ENCODE measurements at regions not wholly inside any gene's neighbourhood (a gene's known extent, or its start where the extent isn't known, plus 50 kb on each side); places are given as distances from the start of the nearest gene placed in this dataset.

DNA sequence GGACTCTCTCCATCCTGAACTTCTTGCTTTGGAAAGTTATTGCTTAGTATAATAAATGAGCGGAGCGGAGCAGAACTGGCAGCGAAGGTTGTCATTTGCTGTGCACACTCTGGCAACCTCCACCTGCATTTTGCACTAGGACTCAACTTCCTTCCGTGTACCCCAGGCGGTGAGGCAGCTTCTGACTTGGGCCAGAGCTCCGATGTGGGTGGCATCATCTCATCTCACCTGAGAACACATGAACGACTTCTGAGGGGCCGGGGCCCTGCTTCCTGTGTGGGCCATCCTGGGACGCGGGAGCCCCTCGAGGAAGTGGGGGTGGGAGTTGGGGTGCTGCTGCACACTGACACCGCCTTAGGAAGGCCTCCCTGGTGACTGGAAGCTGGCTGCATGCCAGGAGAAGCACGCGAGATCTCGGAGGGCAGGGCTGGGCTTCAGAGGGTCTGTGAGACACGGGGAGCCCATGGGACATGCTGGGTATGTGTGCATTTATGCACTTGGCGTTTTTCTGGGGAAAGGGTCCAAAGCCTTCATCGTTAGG is 56.5 kb upstream of the COL5A1 start:
- Histone ChIP-seq H3K4me3 (ENCODE audit: low read length) (no peak overlapping the region), H3K27ac (ENCODE audit: low read length) (no peak overlapping the region), H3K36me3 (ENCODE audit: control insufficient read depth, insufficient read depth, low read length) (no peaks in the 10 kb centered on the region), H3K4me1 (ENCODE audit: control insufficient read depth, insufficient read depth, low read length) (no peaks in the 10 kb centered on the region), H3K27me3 (ENCODE audit: control insufficient read depth, insufficient read depth, low read length) (no peaks in the 10 kb centered on the region), H3K9me3 (ENCODE audit: control insufficient read depth, insufficient read depth, low read length) (no peaks in the 10 kb centered on the region)
- TF ChIP-seq, protein P1, sequence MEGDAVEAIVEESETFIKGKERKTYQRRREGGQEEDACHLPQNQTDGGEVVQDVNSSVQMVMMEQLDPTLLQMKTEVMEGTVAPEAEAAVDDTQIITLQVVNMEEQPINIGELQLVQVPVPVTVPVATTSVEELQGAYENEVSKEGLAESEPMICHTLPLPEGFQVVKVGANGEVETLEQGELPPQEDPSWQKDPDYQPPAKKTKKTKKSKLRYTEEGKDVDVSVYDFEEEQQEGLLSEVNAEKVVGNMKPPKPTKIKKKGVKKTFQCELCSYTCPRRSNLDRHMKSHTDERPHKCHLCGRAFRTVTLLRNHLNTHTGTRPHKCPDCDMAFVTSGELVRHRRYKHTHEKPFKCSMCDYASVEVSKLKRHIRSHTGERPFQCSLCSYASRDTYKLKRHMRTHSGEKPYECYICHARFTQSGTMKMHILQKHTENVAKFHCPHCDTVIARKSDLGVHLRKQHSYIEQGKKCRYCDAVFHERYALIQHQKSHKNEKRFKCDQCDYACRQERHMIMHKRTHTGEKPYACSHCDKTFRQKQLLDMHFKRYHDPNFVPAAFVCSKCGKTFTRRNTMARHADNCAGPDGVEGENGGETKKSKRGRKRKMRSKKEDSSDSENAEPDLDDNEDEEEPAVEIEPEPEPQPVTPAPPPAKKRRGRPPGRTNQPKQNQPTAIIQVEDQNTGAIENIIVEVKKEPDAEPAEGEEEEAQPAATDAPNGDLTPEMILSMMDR (IDR thresholded peaks at IDR 0.05): no peak
- Mint-ChIP-seq H3K36me3 (no peaks in the 10 kb centered on the region), H3K27ac (no peak overlapping the region), H3K9me3 (no peaks in the 10 kb centered on the region), H3K4me3 (no peak overlapping the region), H3K27me3 (ENCODE audit: low read depth in 2 of 2) (peaks cover 6 to 11% of the 10 kb centered on the region in 2 donors), H3K4me1 (no peaks in the 10 kb centered on the region)
- 52% methylated on average over 18 of the region's 18 CpGs for WGBS (ENCODE audit: insufficient coverage)
- no peak for ATAC-seq
- intact Hi-C loops (cut with micrococcal nuclease): no loop called here
- DNase-seq: peak in 1 of 2 donors; percentile 10

DNA sequence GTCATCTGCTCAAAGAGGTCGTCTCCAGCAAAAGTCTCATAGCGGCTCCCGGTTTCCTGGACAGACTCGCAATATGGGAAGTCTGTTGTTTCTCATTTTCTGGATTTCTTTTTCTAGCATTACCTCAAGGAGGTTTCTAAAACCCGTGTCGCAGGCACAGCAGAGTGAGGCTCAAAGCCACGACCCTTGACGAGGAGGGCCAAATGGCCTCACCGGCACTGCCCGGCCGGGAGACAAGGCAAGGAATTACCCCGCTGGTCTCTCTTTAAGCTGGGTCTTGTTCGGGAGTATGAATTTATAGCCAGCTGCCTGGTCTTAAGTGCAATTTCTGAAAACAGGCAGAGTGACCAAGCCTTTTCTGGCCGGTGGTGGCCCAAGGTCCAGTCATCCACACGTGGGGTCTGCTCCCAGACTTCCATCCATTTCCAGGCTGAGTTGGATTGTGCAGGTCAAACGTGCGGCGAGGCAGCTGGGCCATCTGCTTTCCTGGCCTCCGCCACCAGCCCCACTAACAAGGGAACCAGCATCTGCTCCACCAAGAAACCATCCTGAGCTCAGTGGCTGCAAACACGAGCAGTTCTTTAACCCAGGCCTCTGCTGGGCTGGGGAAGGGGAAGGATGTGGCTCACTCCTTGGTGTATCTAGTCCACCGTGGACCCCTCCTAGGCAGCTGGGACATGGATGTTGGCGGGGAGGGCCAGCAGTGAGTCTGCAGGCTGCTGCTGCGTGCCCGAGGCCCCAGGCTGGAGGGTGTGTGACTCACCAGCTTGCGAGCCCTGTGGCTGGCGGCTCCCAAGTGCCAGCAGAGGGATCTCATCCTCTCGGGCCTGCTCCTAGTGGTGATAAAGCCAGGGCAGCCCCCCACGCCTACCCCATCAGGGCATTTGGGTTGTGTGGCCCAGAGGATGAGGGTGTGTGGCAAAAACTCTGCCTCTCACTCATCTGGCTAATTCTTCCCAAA is 55.6 kb upstream of the COL5A1 start:
- Histone ChIP-seq H3K4me3 (ENCODE audit: low read length) (no peak overlapping the region), H3K36me3 (ENCODE audit: control insufficient read depth, insufficient read depth, low read length) (no peaks in the 10 kb centered on the region), H3K9me3 (ENCODE audit: control insufficient read depth, insufficient read depth, low read length) (no peaks in the 10 kb centered on the region), H3K4me1 (ENCODE audit: control insufficient read depth, insufficient read depth, low read length) (no peaks in the 10 kb centered on the region), H3K27me3 (ENCODE audit: control insufficient read depth, insufficient read depth, low read length) (no peaks in the 10 kb centered on the region), H3K27ac (ENCODE audit: low read length) (no peak overlapping the region)
- Mint-ChIP-seq H3K4me3 (no peak overlapping the region), H3K4me1 (no peaks in the 10 kb centered on the region), H3K27ac (no peak overlapping the region), H3K9me3 (no peaks in the 10 kb centered on the region), H3K36me3 (no peaks in the 10 kb centered on the region), H3K27me3 (ENCODE audit: low read depth in 2 of 2) (peaks cover 2 to 4% of the 10 kb centered on the region in 2 donors)
- DNase-seq (peak in 1 of 2 donors; percentile 10), ATAC-seq (no peak)
- intact Hi-C loops (cut with micrococcal nuclease): no loop called here
- 63% methylated on average over 28 of the region's 28 CpGs for WGBS (ENCODE audit: insufficient coverage)
- TF ChIP-seq, protein P1 (IDR thresholded peaks at IDR 0.05): no peak

DNA sequence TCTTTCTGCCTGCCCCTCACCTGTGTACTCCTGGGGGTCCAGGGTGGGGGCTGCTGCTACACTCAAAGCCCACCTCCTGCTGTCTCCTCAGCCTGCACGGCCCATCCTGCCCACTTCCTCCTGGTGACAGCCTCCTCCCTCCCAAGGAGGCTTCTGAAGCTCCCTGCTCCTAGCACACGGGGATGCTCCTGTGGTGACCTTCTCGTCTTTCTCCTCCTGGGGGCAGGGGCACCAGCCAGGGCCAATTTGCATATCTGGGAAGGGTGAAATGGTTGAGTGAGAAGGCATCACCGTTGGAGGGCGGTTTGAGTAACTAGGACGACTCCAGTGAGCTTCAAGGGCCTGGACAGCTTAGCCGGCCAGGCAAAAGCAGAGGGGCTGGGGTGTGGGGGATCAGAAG is 51.9 kb upstream of the COL5A1 start:
- Mint-ChIP-seq H3K4me1 (no peaks in the 10 kb centered on the region), H3K27me3 (ENCODE audit: low read depth in 2 of 2) (peaks cover 0 to 8% of the 10 kb centered on the region in 2 donors), H3K36me3 (no peaks in the 10 kb centered on the region), H3K27ac (no peak overlapping the region), H3K4me3 (no peak overlapping the region), H3K9me3 (no peaks in the 10 kb centered on the region)
- TF ChIP-seq, protein P1 (IDR thresholded peaks at IDR 0.05): no peak
- DNase-seq (no peak), ATAC-seq (no peak)
- Histone ChIP-seq H3K9me3 (ENCODE audit: control insufficient read depth, insufficient read depth, low read length) (no peaks in the 10 kb centered on the region), H3K27ac (ENCODE audit: low read length) (no peak overlapping the region), H3K36me3 (ENCODE audit: control insufficient read depth, insufficient read depth, low read length) (no peaks in the 10 kb centered on the region), H3K27me3 (ENCODE audit: control insufficient read depth, insufficient read depth, low read length) (no peaks in the 10 kb centered on the region), H3K4me1 (ENCODE audit: control insufficient read depth, insufficient read depth, low read length) (no peaks in the 10 kb centered on the region), H3K4me3 (ENCODE audit: low read length) (no peak overlapping the region)
- WGBS (ENCODE audit: insufficient coverage): 72% methylated on average over 7 of the region's 7 CpGs
- intact Hi-C loops (cut with micrococcal nuclease): loop anchor here (10.0 kb wide), 1 partner anchor 145 kb away; no protein-coding TSS in a partner anchor

Measured in natural killer cell (primary cell).